OCI-LY7 (cell line): ENCODE measurements at regions not wholly inside any gene's neighbourhood (a gene's known extent, or its start where the extent isn't known, plus 50 kb on each side); places are given as distances from the start of the nearest gene placed in this dataset.

Experiments used
- BruUV-seq: library from RNA; stranded (reverse); fragments of 400-500 nt; replicated peaks from 2 replicates; lab custom pipeline; 2021; lab: Mats Ljungman, UMichigan
- CTCF ChIA-PET: fragments of 300-600 bp; sonication (Branson Sonifier 250); formaldehyde crosslinking; loops from one replicate; lab custom pipeline; 2022; ENCODE audit warnings: antibody characterized with exemption; ENCODE audit not compliant: unreplicated experiment; lab: Charles Lee
- POLR2A ChIA-PET: fragments of 300-600 bp; sonication (Branson Sonifier 250); formaldehyde crosslinking; loops from one replicate; lab custom pipeline; 2022; ENCODE audit warnings: antibody characterized with exemption; lab: Charles Lee
- DNase-seq: peaks from one replicate; pipeline ENCODE4 v3.0.0-alpha.2; 2015; ENCODE audit warnings: low spot score
- H2AFZ ChIP-seq: fragments of 200-600 bp; sonication (generic), shearing (Covaris generic); 2 replicates; pipeline ENCODE4 v1.6.1; 2014; ENCODE audit warnings: mild to moderate bottlenecking, antibody characterized with exemption, low read length, moderate library complexity
- H3K27ac ChIP-seq: fragments of 200-600 bp; sonication (generic); 2 replicates; pipeline ENCODE4 v1.5.1; 2014; ENCODE audit warnings: mixed run types, low read depth, mild to moderate bottlenecking, moderate library complexity, low read length, inconsistent platforms; ENCODE audit not compliant: poor library complexity, severe bottlenecking
- H3K36me3 ChIP-seq: fragments of 200-600 bp; sonication (generic); 2 replicates; pipeline ENCODE4 v1.6.1; 2014; ENCODE audit warnings: mild to moderate bottlenecking, antibody characterized with exemption, low read length, moderate library complexity, mixed read lengths; ENCODE audit not compliant: insufficient read depth
- H3K4me1 ChIP-seq: fragments of 200-600 bp; sonication (generic); 2 replicates; pipeline ENCODE4 v1.5.1; 2014; ENCODE audit warnings: mild to moderate bottlenecking, low read length; ENCODE audit not compliant: insufficient read depth, poor library complexity, severe bottlenecking
- H3K4me2 ChIP-seq: fragments of 200-600 bp; sonication (generic); 2 replicates; pipeline ENCODE4 v1.6.1; 2014; ENCODE audit warnings: mild to moderate bottlenecking, low read length
- H3K4me3 ChIP-seq: fragments of 200-600 bp; sonication (generic); 2 replicates; pipeline ENCODE4 v1.5.1; 2014; ENCODE audit warnings: mild to moderate bottlenecking, low read depth, low read length; ENCODE audit not compliant: poor library complexity, severe bottlenecking
- H3K79me2 ChIP-seq: fragments of 200-600 bp; sonication (generic); 2 replicates; pipeline ENCODE4 v1.6.1; 2016; ENCODE audit warnings: low read depth, mild to moderate bottlenecking, low read length, moderate library complexity, mixed read lengths; ENCODE audit not compliant: insufficient read depth
- H3K9me2 ChIP-seq: fragments of 200-600 bp; sonication (generic); 2 replicates; pipeline ENCODE4 v1.6.1; 2016; ENCODE audit warnings: mild to moderate bottlenecking, low read length, mixed read lengths; ENCODE audit not compliant: insufficient read depth
- H3K9me3 ChIP-seq: fragments of 200-600 bp; sonication (generic); 2 replicates; pipeline ENCODE4 v1.6.1; 2014; ENCODE audit warnings: mild to moderate bottlenecking, mixed run types, low read length, mixed read lengths
- H4K20me1 ChIP-seq: fragments of 200-600 bp; sonication (generic); 2 replicates; pipeline ENCODE4 v1.6.1; 2014; ENCODE audit warnings: mild to moderate bottlenecking, antibody characterized with exemption, low read length, moderate library complexity, mixed read lengths; ENCODE audit not compliant: insufficient read depth
- EZH2phosphoT487 ChIP-seq: fragments of 200-600 bp; sonication (generic); IDR thresholded peaks from 2 replicates; pipeline ENCODE4 v1.6.1; 2018; ENCODE audit warnings: low read depth, borderline replicate concordance, mild to moderate bottlenecking, mixed run types, antibody characterized with exemption, low read length, moderate library complexity, mixed read lengths
- intact Hi-C: fragments of 100-400 bp; cut with micrococcal nuclease; formaldehyde crosslinking; loops from one replicate; pipeline ENCODE4 v1.10.0; 2022; ENCODE audit not compliant: unreplicated experiment
- TF ChIP-seq, protein P1 (sequence below): fragments of 200-600 bp; sonication (generic); conservative IDR thresholded peaks from 2 replicates; pipeline ENCODE4 v1.5.1; 2014; ENCODE audit warnings: mild to moderate bottlenecking, antibody characterized with exemption, low read length, moderate library complexity, mixed read lengths

DNA sequence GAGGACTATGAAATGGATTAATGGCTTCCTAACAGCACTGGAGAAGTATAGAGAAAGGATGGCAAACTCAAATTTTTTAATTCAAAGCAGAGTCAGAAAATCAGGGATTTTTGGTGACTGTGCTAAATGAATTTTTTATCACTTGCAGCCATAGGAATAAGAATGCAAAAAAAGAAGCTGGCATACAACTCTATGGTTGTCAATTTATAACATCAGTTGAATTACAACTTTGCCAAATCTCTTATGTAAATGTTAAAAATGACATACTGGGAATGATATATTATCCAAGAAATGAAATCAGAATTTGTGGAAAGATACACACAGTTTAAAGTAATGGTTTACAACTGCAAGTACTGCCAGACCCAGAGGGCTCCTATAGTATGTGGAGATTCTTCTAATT is 106.5 kb downstream of the HTR1B start:
- no peaks in the 10 kb centered on the region for H3K9me2 ChIP-seq
- H2AFZ ChIP-seq: no peak overlapping the region
- intact Hi-C loops: no loop called here
- DNase-seq: no peak
- TF ChIP-seq, protein P1, sequence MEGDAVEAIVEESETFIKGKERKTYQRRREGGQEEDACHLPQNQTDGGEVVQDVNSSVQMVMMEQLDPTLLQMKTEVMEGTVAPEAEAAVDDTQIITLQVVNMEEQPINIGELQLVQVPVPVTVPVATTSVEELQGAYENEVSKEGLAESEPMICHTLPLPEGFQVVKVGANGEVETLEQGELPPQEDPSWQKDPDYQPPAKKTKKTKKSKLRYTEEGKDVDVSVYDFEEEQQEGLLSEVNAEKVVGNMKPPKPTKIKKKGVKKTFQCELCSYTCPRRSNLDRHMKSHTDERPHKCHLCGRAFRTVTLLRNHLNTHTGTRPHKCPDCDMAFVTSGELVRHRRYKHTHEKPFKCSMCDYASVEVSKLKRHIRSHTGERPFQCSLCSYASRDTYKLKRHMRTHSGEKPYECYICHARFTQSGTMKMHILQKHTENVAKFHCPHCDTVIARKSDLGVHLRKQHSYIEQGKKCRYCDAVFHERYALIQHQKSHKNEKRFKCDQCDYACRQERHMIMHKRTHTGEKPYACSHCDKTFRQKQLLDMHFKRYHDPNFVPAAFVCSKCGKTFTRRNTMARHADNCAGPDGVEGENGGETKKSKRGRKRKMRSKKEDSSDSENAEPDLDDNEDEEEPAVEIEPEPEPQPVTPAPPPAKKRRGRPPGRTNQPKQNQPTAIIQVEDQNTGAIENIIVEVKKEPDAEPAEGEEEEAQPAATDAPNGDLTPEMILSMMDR: no peak
- ChIA-PET POLR2A (no interaction called here), CTCF (no interaction called here)
- no TSS peak for BruUV-seq
- no peak overlapping the region for H3K27ac ChIP-seq
- H3K4me3 ChIP-seq: no peak overlapping the region
- H3K36me3 ChIP-seq: no peaks in the 10 kb centered on the region
- H3K4me1 ChIP-seq: no peaks in the 10 kb centered on the region
- H3K79me2 ChIP-seq: no peaks in the 10 kb centered on the region
- H4K20me1 ChIP-seq: no peaks in the 10 kb centered on the region
- H3K4me2 ChIP-seq: no peak overlapping the region
- H3K9me3 ChIP-seq: no peaks in the 10 kb centered on the region

DNA sequence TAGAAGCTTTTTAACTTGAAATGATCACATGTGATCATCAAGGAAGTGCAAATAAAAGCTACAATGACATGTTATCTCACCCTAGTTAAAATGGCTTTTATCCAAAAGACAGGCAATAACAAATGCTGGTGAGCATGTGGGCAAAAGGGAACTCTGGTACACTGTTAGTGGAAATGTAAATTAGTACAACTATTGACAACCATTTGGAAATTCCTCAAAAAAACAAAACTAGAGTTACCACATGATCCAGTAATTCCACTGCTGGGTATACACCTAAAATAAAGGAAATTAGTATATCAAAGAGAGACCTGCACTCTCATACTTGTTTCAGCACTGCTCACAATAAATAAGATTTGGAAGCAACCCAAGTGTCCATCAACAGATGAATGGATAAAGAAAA is 108.7 kb downstream of the HTR1B start:
- H3K9me2 ChIP-seq: no peaks in the 10 kb centered on the region
- no peak overlapping the region for H2AFZ ChIP-seq
- H3K4me2 ChIP-seq: no peak overlapping the region
- no peaks in the 10 kb centered on the region for H3K36me3 ChIP-seq
- ChIA-PET POLR2A (interaction anchor here (0.6 kb wide), 1 partner anchor 733 kb away, joined by 3 read pairs; no protein-coding TSS in a partner anchor), CTCF (no interaction called here)
- TF ChIP-seq, protein P1: no peak
- TF ChIP-seq EZH2phosphoT487: no peak
- intact Hi-C loops: no loop called here
- H3K4me1 ChIP-seq: no peaks in the 10 kb centered on the region
- no peaks in the 10 kb centered on the region for H3K9me3 ChIP-seq
- no peak overlapping the region for H3K27ac ChIP-seq
- DNase-seq: no peak
- H4K20me1 ChIP-seq: no peaks in the 10 kb centered on the region
- no TSS peak for BruUV-seq
- no peaks in the 10 kb centered on the region for H3K79me2 ChIP-seq
- no peak overlapping the region for H3K4me3 ChIP-seq

DNA sequence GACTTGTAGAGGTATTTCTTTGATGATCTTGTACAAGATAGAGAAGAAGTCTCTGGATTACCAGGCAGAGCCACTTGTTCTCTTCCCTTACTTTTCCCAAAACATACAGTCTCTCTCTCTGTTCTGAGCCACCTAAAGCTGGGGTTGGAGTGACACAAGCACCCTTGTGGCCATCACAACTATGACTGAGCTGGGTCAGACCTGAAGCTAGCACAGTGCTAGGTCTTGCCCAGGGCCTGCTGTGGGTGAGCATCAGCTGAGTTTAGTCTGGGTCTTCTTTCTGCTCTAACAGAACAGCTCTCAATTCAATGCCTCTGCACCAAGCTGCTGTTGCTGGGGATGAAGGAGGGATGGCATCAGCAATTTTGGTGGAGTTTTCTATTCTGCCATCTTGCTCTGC is 110.2 kb downstream of the HTR1B start:
- intact Hi-C loops: no loop called here
- H4K20me1 ChIP-seq: no peaks in the 10 kb centered on the region
- no peak overlapping the region for H2AFZ ChIP-seq
- no peaks in the 10 kb centered on the region for H3K36me3 ChIP-seq
- H3K27ac ChIP-seq: no peak overlapping the region
- DNase-seq: no peak
- no peaks in the 10 kb centered on the region for H3K9me3 ChIP-seq
- H3K9me2 ChIP-seq: no peaks in the 10 kb centered on the region
- H3K4me2 ChIP-seq: no peak overlapping the region
- BruUV-seq: no TSS peak
- ChIA-PET CTCF (no interaction called here), POLR2A (no interaction called here)
- no peaks in the 10 kb centered on the region for H3K4me1 ChIP-seq
- no peak for TF ChIP-seq EZH2phosphoT487
- TF ChIP-seq, protein P1: no peak
- no peak overlapping the region for H3K4me3 ChIP-seq
- H3K79me2 ChIP-seq: no peaks in the 10 kb centered on the region
